Fibroblast of the aortic adventitia (primary cell): ENCODE measurements at regions not wholly inside any gene's neighbourhood (a gene's known extent, or its start where the extent isn't known, plus 50 kb on each side); places are given as distances from the start of the nearest gene placed in this dataset.

Source experiments
- DNase-seq: peaks from one replicate; pipeline ENCODE4 v3.0.0-alpha.2; 2010; ENCODE audit warnings: low read depth
- H3K4me3 ChIP-seq: 2 replicates; pipeline ENCODE4 v1.5.1; 2011; ENCODE audit warnings: low read depth, mild to moderate bottlenecking, control low read depth, low read length, moderate library complexity
- CTCF ChIP-seq: IDR thresholded peaks from 2 replicates; pipeline ENCODE4 v1.5.1; 2011; ENCODE audit warnings: mild to moderate bottlenecking, low read length, control low read depth, inconsistent platforms; ENCODE audit not compliant: insufficient read depth

GRCh38 chr2:146278881-146279280 is 1565.9 kb upstream of the ACVR2A start:
- no peak for TF ChIP-seq CTCF
- DNase-seq: no peak
- H3K4me3 ChIP-seq: no peak overlapping the region

- no peak for TF ChIP-seq CTCF
- DNase-seq: no peak
- H3K4me3 ChIP-seq: no peak overlapping the region
These were observed 1573.5 kb upstream of the ACVR2A start for GRCh38 chr2:146271131-146271831.

- no peak for TF ChIP-seq CTCF
- DNase-seq: no peak
- no peak overlapping the region for H3K4me3 ChIP-seq
These were observed 1574.2 kb upstream of the ACVR2A start for GRCh38 chr2:146270618-146271017.

- peak; percentile 2 for DNase-seq
- no peak for TF ChIP-seq CTCF
- H3K4me3 ChIP-seq: no peak overlapping the region
These were observed 1577.7 kb upstream of the ACVR2A start for GRCh38 chr2:146267093-146267492.

GRCh38 chr2:146265656-146266055 is 1579.2 kb upstream of the ACVR2A start:
- no peak for DNase-seq
- no peak for TF ChIP-seq CTCF
- no peak overlapping the region for H3K4me3 ChIP-seq

GRCh38 chr2:146262606-146263005 is 1582.2 kb upstream of the ACVR2A start:
- TF ChIP-seq CTCF: no peak
- no peak overlapping the region for H3K4me3 ChIP-seq
- DNase-seq: no peak

- DNase-seq: no peak
- H3K4me3 ChIP-seq: no peak overlapping the region
- TF ChIP-seq CTCF: no peak
These were observed 1584.3 kb upstream of the ACVR2A start for GRCh38 chr2:146260551-146260950.
